Epithelial cell of esophagus (primary cell): ENCODE measurements at regions not wholly inside any gene's neighbourhood (a gene's known extent, or its start where the extent isn't known, plus 50 kb on each side); places are given as distances from the start of the nearest gene placed in this dataset.
"Not testable (repeated sequence)": the region's sequence is repeated elsewhere in the genome, so short reads cannot be mapped to it uniquely, and the experiment has no call there.

ENCODE experiments used
- DNase-seq: peaks from one replicate; pipeline ENCODE4 v3.0.0; 2010; ENCODE audit warnings: low read depth
- H3K4me3 ChIP-seq: 2 replicates; pipeline ENCODE4 v1.5.1; 2011; ENCODE audit warnings: mild to moderate bottlenecking, low read length, control low read depth
- CTCF ChIP-seq: IDR thresholded peaks from 2 replicates; pipeline ENCODE4 v1.5.1; 2011; ENCODE audit warnings: low read depth, mild to moderate bottlenecking, low read length, control low read depth, inconsistent platforms; ENCODE audit not compliant: insufficient read depth; ENCODE audit errors: missing control alignments

DNA sequence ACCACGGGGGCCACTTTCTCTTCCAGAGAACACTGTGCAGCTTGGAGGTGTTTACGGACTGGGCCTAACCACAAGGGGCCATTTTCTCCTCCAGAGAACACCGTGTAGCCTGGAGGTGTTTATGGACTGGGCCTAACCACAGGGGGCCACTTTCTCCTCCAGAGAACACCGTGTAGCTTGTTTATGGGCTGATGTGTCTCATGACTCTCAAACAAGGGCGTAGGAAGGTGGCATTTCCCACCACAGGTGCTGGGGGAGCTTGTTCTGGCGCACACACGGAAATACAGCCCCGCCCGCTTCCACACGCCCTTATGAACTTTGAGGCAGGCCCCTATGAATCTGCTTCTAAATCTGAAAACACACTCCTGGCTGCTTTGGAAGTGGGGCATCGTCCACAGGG, 174.6 kb upstream of the SFSWAP start:
- no peak overlapping the region for H3K4me3 ChIP-seq
- DNase-seq: no peak
- TF ChIP-seq CTCF: no peak

DNA sequence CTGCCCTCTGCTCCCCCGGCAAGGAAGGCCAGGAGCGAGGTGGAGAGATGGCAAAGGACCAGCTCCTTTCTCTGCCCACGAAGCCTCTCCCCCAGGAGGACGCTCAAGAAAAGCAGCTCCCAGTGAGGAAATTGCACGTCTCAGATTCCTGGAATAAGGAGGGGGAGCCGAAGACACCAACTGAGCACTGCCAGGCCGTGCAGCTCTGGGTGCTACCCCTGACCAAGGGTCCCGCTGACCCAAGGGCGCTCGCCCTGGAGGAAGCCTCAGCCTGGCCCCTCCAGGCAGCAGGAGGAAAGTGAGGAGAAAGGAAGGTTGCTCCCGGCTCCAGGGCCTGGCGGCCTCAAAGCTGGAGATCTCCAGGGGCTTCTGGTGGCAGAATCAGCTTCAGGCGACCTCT, 174.1 kb upstream of the SFSWAP start:
- no peak overlapping the region for H3K4me3 ChIP-seq
- no peak for TF ChIP-seq CTCF
- no peak for DNase-seq

DNA sequence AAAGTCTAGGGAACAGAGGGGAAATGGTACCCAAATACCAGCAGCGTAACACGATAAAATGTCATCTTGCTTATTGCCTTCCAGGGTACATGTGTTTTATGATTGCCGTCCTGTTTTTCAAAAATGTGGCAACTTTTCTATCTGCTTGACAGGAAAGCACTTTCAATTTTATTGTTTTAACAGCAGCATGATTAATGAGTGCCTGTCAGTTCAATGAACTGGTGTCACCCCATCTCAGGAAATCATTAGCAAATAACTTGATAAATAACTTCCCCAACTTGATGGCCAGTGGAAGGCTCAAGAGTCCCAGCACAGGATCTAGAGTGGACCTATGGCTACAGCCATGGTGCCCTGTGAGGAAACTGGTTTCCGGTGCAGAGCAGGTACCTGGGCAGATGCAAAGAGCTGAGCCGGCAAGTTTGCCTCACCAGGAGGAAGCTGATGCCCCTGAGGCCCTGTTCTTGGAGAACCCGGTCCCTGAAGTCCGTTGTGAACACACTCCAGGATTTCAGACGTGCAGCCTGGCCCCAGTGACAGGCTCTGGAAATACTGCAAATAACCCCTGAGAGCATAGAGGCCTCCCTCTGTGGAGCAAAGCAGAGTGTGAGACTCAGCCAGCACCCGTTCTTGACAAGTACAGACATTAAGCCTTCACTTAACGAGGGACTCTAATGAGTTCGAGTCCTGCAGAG, 173.5 kb upstream of the SFSWAP start:
- DNase-seq: no peak
- H3K4me3 ChIP-seq: no peak overlapping the region
- TF ChIP-seq CTCF: no peak

DNA sequence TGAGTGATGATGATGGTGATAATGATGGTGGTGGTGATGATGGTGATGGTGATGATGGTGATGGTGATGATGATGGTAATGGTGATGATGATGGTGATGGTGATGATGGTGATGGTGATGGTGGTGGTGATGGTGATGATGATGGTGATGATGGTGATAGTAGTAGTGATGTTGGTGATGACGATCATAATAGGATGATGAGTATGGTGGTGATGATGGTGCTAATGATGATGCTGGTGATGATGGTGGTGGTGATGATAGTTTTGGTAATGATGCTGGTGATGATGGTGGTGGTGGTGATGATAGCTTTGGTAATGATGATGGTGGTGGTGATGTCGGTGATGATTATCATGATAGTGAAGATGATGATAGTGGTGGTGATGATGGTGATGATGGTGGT, 171.5 kb upstream of the SFSWAP start:
- TF ChIP-seq CTCF: no peak
- DNase-seq: no peak
- no peak overlapping the region for H3K4me3 ChIP-seq

DNA sequence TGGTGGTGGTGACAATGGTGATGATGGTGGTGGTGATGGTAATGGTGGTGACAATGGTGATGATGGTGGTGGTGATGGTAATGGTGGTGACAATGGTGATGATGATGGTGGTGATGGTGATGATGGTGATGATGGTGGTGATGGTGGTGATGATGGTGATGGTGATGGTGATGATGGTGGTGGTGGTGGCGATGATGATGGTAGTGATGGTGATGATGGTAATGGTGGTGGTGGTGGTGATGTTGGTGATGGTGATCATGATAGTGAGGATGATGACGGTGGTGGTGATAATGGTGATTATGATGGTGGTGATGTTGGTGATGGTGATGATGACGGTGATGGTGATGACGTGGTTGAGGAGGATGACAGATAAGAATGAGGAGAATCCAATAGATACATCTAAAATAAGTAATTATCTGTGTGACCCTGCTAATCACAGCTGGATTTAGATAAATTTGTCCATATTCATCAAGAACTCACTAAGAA, 170.7 kb upstream of the SFSWAP start:
- no peak overlapping the region for H3K4me3 ChIP-seq
- TF ChIP-seq CTCF: no peak
- DNase-seq: no peak

- not testable (repeated sequence) for DNase-seq, H3K4me3 ChIP-seq
Observed at GRCh38 chr12:131541512-131541911, 169.4 kb upstream of the SFSWAP start.

DNA sequence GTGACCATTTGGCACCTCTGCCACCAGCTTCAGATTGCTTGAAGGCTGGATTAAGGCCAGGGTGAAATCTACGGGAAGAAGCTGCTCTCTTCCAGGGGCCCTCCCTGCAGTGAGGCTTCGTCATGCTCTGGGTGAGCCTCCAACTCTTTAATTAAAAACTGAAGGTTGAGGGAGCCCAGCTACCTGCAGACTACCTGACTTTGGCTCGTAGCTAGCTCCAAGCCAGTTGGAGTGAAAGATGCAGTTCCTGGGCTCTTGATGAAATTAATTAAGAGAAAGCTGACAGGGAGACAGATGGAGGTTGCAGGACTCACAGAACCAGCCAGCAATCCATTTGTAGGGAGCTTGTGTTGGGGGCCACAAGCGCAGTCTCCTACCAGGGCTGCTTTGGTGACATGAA, 168.5 kb upstream of the SFSWAP start:
- TF ChIP-seq CTCF: no peak
- no peak overlapping the region for H3K4me3 ChIP-seq
- no peak for DNase-seq
